ENCODE measurements at regions not wholly inside any gene's neighbourhood (a gene's known extent, or its start where the extent isn't known, plus 50 kb on each side); places are given as distances from the start of the nearest gene placed in this dataset.

DNA sequence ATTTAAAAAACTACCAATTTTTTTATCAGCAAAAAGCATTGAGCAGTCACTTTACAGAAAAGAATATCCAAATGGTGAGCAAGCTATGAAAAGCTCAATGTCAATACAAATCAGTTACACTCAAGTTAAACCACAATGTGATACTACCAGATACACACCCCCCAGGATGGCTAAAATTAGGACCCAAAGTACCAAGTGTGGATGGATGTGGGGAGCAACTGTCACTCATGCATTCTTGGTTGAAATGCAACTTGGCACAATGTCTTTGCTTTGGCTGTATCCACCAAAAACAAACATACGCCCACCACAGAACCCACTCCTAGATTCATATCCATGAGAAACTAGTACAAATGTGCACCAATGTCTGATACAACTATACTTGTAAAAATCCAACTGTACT is 120.0 kb upstream of the IRX1 start (continued):
- TF ChIP-seq, protein P1, sequence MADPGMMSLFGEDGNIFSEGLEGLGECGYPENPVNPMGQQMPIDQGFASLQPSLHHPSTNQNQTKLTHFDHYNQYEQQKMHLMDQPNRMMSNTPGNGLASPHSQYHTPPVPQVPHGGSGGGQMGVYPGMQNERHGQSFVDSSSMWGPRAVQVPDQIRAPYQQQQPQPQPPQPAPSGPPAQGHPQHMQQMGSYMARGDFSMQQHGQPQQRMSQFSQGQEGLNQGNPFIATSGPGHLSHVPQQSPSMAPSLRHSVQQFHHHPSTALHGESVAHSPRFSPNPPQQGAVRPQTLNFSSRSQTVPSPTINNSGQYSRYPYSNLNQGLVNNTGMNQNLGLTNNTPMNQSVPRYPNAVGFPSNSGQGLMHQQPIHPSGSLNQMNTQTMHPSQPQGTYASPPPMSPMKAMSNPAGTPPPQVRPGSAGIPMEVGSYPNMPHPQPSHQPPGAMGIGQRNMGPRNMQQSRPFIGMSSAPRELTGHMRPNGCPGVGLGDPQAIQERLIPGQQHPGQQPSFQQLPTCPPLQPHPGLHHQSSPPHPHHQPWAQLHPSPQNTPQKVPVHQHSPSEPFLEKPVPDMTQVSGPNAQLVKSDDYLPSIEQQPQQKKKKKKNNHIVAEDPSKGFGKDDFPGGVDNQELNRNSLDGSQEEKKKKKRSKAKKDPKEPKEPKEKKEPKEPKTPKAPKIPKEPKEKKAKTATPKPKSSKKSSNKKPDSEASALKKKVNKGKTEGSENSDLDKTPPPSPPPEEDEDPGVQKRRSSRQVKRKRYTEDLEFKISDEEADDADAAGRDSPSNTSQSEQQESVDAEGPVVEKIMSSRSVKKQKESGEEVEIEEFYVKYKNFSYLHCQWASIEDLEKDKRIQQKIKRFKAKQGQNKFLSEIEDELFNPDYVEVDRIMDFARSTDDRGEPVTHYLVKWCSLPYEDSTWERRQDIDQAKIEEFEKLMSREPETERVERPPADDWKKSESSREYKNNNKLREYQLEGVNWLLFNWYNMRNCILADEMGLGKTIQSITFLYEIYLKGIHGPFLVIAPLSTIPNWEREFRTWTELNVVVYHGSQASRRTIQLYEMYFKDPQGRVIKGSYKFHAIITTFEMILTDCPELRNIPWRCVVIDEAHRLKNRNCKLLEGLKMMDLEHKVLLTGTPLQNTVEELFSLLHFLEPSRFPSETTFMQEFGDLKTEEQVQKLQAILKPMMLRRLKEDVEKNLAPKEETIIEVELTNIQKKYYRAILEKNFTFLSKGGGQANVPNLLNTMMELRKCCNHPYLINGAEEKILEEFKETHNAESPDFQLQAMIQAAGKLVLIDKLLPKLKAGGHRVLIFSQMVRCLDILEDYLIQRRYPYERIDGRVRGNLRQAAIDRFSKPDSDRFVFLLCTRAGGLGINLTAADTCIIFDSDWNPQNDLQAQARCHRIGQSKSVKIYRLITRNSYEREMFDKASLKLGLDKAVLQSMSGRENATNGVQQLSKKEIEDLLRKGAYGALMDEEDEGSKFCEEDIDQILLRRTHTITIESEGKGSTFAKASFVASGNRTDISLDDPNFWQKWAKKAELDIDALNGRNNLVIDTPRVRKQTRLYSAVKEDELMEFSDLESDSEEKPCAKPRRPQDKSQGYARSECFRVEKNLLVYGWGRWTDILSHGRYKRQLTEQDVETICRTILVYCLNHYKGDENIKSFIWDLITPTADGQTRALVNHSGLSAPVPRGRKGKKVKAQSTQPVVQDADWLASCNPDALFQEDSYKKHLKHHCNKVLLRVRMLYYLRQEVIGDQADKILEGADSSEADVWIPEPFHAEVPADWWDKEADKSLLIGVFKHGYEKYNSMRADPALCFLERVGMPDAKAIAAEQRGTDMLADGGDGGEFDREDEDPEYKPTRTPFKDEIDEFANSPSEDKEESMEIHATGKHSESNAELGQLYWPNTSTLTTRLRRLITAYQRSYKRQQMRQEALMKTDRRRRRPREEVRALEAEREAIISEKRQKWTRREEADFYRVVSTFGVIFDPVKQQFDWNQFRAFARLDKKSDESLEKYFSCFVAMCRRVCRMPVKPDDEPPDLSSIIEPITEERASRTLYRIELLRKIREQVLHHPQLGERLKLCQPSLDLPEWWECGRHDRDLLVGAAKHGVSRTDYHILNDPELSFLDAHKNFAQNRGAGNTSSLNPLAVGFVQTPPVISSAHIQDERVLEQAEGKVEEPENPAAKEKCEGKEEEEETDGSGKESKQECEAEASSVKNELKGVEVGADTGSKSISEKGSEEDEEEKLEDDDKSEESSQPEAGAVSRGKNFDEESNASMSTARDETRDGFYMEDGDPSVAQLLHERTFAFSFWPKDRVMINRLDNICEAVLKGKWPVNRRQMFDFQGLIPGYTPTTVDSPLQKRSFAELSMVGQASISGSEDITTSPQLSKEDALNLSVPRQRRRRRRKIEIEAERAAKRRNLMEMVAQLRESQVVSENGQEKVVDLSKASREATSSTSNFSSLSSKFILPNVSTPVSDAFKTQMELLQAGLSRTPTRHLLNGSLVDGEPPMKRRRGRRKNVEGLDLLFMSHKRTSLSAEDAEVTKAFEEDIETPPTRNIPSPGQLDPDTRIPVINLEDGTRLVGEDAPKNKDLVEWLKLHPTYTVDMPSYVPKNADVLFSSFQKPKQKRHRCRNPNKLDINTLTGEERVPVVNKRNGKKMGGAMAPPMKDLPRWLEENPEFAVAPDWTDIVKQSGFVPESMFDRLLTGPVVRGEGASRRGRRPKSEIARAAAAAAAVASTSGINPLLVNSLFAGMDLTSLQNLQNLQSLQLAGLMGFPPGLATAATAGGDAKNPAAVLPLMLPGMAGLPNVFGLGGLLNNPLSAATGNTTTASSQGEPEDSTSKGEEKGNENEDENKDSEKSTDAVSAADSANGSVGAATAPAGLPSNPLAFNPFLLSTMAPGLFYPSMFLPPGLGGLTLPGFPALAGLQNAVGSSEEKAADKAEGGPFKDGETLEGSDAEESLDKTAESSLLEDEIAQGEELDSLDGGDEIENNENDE (IDR thresholded peaks at IDR 0.05; ENCODE audit: insufficient replicate concordance, low read length): no peak
- TF ChIP-seq BCL11A (IDR thresholded peaks at IDR 0.05; ENCODE audit: low read depth in 2 of 2, low read length in 2 of 2): no peak
- TF ChIP-seq, protein P2, sequence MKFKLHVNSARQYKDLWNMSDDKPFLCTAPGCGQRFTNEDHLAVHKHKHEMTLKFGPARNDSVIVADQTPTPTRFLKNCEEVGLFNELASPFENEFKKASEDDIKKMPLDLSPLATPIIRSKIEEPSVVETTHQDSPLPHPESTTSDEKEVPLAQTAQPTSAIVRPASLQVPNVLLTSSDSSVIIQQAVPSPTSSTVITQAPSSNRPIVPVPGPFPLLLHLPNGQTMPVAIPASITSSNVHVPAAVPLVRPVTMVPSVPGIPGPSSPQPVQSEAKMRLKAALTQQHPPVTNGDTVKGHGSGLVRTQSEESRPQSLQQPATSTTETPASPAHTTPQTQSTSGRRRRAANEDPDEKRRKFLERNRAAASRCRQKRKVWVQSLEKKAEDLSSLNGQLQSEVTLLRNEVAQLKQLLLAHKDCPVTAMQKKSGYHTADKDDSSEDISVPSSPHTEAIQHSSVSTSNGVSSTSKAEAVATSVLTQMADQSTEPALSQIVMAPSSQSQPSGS (IDR thresholded peaks at IDR 0.05; ENCODE audit: low read length): no peak
- TF ChIP-seq, protein P3, sequence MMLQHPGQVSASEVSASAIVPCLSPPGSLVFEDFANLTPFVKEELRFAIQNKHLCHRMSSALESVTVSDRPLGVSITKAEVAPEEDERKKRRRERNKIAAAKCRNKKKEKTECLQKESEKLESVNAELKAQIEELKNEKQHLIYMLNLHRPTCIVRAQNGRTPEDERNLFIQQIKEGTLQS (IDR thresholded peaks at IDR 0.05; ENCODE audit: insufficient read depth, low read depth, low read length): no peak
- TF ChIP-seq NANOG (IDR thresholded peaks at IDR 0.05; ENCODE audit: insufficient read depth, low read depth, low read length, poor library complexity, severe bottlenecking): no peak
- TF ChIP-seq, protein P4, sequence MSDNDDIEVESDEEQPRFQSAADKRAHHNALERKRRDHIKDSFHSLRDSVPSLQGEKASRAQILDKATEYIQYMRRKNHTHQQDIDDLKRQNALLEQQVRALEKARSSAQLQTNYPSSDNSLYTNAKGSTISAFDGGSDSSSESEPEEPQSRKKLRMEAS (IDR thresholded peaks at IDR 0.05): no peak
- no peak for TF ChIP-seq SIRT6 (IDR thresholded peaks at IDR 0.05; ENCODE audit: low read length)
- no peak for TF ChIP-seq JUN (IDR thresholded peaks at IDR 0.05; ENCODE audit: low read depth, low read length)
- no peak for TF ChIP-seq POLR2AphosphoS5 (IDR thresholded peaks at IDR 0.05; ENCODE audit: low read depth, low read length)
- TF ChIP-seq TBP (IDR thresholded peaks at IDR 0.05; ENCODE audit: low read depth, low read length): no peak
